MCF 10A (cell line): ENCODE measurements at regions not wholly inside any gene's neighbourhood (a gene's known extent, or its start where the extent isn't known, plus 50 kb on each side); places are given as distances from the start of the nearest gene placed in this dataset.

ENCODE experiments used
- BruUV-seq: library from RNA; stranded (reverse); fragments of 400-500 nt; replicated peaks from 2 replicates; lab custom pipeline; 2021; lab: Mats Ljungman, UMichigan
- CTCF ChIA-PET: fragments of 300-600 bp; sonication (Branson Sonifier 250); formaldehyde crosslinking; extraction: SDS; loops from one replicate; lab custom pipeline; 2021; ENCODE audit warnings: antibody characterized with exemption, inconsistent platforms; lab: Yijun Ruan, JAX
- POLR2A ChIA-PET: fragments of 300-600, 350-650 bp; sonication (Branson Sonifier 250); formaldehyde crosslinking; extraction: SDS; loops from one replicate; lab custom pipeline; 2020; ENCODE audit warnings: antibody characterized with exemption, inconsistent platforms; lab: Yijun Ruan, JAX
- DNase-seq: peaks from one replicate; pipeline ENCODE4 v3.0.0-alpha.2; 2018; ENCODE audit not compliant: unreplicated experiment
- H3K27ac Mint-ChIP-seq: one replicate; pipeline ENCODE4 v1.8.0; 2022; ENCODE audit warnings: mild to moderate bottlenecking, low read depth, mixed read lengths; ENCODE audit not compliant: unreplicated experiment
- H3K27me3 Mint-ChIP-seq: one replicate; pipeline ENCODE4 v1.8.0; 2022; ENCODE audit warnings: mixed read lengths; ENCODE audit not compliant: insufficient read depth, unreplicated experiment
- H3K36me3 Mint-ChIP-seq: one replicate; pipeline ENCODE4 v1.8.0; 2022; ENCODE audit warnings: mild to moderate bottlenecking, moderate library complexity, mixed read lengths; ENCODE audit not compliant: insufficient read depth, unreplicated experiment
- H3K4me1 Mint-ChIP-seq: one replicate; pipeline ENCODE4 v1.8.0; 2022; ENCODE audit warnings: mixed read lengths; ENCODE audit not compliant: insufficient read depth, unreplicated experiment
- H3K4me3 Mint-ChIP-seq: one replicate; pipeline ENCODE4 v1.8.0; 2022; ENCODE audit warnings: mild to moderate bottlenecking, moderate library complexity, mixed read lengths; ENCODE audit not compliant: unreplicated experiment
- H3K9me3 Mint-ChIP-seq: one replicate; pipeline ENCODE4 v1.8.0; 2022; ENCODE audit warnings: mixed read lengths; ENCODE audit not compliant: unreplicated experiment
- intact Hi-C: fragments of 100-400 bp; cut with micrococcal nuclease; formaldehyde crosslinking; loops from 2 replicates; pipeline ENCODE4 v1.14.1; 2022
- TF ChIP-seq, protein P1 (sequence below): fragments of 200-600 bp; IDR thresholded peaks from one replicate; pipeline ENCODE4 v1.8.0; 2022; ENCODE audit warnings: antibody characterized with exemption, mild to moderate bottlenecking; ENCODE audit not compliant: unreplicated experiment

DNA sequence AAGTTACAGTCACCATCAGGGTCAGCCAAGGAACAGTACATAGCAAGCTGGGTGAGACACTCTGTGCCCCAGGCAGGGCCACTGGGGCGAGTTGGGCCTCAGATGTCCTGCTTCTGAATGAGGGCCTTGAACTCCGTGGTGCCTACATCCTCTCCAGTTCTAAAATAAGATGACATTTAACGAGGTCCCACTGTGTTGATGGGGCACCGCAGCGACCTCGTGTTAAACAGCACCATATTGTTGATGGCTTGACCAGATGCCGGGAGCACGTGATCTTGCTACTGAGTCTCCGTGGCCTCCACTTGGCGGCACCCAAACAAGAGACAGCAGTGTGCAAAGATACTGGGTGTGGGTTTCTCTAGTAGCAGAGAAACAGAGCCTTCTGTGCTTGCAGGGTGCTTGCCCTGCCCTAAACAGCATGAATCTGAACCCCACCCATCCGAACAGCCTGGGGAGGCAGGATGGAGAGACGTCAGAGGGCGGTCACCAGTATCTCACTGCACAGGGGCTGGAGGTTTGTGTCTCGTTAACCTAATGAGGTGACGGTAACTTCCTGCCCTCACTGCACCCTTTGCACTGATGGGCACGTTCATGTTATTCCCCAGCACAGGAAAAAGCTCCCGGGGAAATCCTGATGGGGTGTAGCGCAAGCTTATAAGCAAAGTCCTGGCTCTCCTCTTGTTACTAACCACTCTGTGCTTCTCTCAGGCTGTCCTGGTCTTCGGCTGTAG is 324.4 kb downstream of the AJAP1 start:
- Mint-ChIP-seq H3K4me3 (no peak overlapping the region), H3K27ac (no peak overlapping the region), H3K27me3 (no peaks in the 10 kb centered on the region), H3K9me3 (peaks cover 23% of the 10 kb centered on the region), H3K4me1 (no peaks in the 10 kb centered on the region), H3K36me3 (no peaks in the 10 kb centered on the region)
- BruUV-seq = no TSS peak
- intact Hi-C loops = no loop called here
- no peak for DNase-seq
- ChIA-PET POLR2A (no interaction called here), CTCF (no interaction called here)
- TF ChIP-seq, protein P1, sequence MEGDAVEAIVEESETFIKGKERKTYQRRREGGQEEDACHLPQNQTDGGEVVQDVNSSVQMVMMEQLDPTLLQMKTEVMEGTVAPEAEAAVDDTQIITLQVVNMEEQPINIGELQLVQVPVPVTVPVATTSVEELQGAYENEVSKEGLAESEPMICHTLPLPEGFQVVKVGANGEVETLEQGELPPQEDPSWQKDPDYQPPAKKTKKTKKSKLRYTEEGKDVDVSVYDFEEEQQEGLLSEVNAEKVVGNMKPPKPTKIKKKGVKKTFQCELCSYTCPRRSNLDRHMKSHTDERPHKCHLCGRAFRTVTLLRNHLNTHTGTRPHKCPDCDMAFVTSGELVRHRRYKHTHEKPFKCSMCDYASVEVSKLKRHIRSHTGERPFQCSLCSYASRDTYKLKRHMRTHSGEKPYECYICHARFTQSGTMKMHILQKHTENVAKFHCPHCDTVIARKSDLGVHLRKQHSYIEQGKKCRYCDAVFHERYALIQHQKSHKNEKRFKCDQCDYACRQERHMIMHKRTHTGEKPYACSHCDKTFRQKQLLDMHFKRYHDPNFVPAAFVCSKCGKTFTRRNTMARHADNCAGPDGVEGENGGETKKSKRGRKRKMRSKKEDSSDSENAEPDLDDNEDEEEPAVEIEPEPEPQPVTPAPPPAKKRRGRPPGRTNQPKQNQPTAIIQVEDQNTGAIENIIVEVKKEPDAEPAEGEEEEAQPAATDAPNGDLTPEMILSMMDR = no peak

- ChIA-PET CTCF (no interaction called here), POLR2A (no interaction called here)
- no TSS peak for BruUV-seq
- no peaks in the 10 kb centered on the region for H3K36me3 Mint-ChIP-seq
- H3K9me3 Mint-ChIP-seq = peaks cover 19% of the 10 kb centered on the region
- no peaks in the 10 kb centered on the region for H3K27me3 Mint-ChIP-seq
- TF ChIP-seq, protein P1 = no peak
- no peaks in the 10 kb centered on the region for H3K4me1 Mint-ChIP-seq
- H3K4me3 Mint-ChIP-seq = no peak overlapping the region
- no peak overlapping the region for H3K27ac Mint-ChIP-seq
- no peak for DNase-seq
- intact Hi-C loops = no loop called here
These were observed 323.3 kb downstream of the AJAP1 start for GRCh38 chr1:4977701-4978100.

DNA sequence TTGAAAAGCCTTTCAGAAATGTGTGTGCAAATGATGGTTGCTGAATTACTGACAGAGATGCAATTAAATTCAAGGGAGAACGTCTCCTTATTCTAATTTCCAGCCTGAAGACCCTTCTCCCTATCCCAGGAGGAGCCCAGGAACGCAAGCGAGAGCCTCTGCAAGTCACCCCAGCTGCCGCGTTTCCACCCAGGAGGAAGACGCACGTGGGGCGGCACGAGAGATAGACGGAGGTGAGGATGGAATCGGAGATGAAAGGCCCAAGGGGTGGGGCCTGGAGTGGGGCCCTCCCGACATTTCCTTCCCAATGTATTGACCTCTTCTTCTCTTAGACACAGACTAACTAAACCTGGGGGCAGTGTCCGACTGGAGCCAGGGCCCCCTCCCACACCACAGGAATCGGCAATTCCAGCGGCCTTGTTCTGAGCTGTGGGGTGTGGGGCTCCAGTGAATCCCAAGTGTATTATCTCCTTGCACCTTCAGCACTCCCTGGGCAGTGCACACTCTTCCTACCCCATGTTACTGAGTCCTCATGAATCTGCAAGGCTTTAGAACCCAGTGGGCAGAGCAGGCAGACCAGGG is 322.5 kb downstream of the AJAP1 start:
- H3K4me1 Mint-ChIP-seq = no peaks in the 10 kb centered on the region
- no peak overlapping the region for H3K27ac Mint-ChIP-seq

GRCh38 chr1:4975856-4976255 is 321.4 kb downstream of the AJAP1 start:
- CTCF ChIA-PET = interaction anchor here (0.7 kb wide), 1 partner anchor 17 kb away, joined by 3 read pairs; no protein-coding TSS in a partner anchor
- no peak for DNase-seq
- intact Hi-C loops = no loop called here
- Mint-ChIP-seq H3K27me3 (no peaks in the 10 kb centered on the region), H3K4me1 (no peaks in the 10 kb centered on the region), H3K36me3 (no peaks in the 10 kb centered on the region), H3K4me3 (no peak overlapping the region), H3K9me3 (peaks cover 9% of the 10 kb centered on the region), H3K27ac (no peak overlapping the region)
- TF ChIP-seq, protein P1 = no peak
- BruUV-seq = no TSS peak
- POLR2A ChIA-PET = no interaction called here

More for the DNA sequence above, 322.5 kb downstream of the AJAP1 start:
- Mint-ChIP-seq H3K27me3 (no peaks in the 10 kb centered on the region), H3K9me3 (peaks cover 15% of the 10 kb centered on the region), H3K4me3 (no peak overlapping the region), H3K36me3 (no peaks in the 10 kb centered on the region)
- no peak for DNase-seq
- ChIA-PET POLR2A (no interaction called here), CTCF (no interaction called here)
- no TSS peak for BruUV-seq
- intact Hi-C loops = no loop called here
- TF ChIP-seq, protein P1 = no peak
